NCI-H128 (cell line): ENCODE measurements at regions not wholly inside any gene's neighbourhood (a gene's known extent, or its start where the extent isn't known, plus 50 kb on each side); places are given as distances from the start of the nearest gene placed in this dataset.
A peak's percentile ranks its signal among the peaks of the same experiment; 100 is the strongest.
"Not testable (repeated sequence)": the region's sequence is repeated elsewhere in the genome, so short reads cannot be mapped to it uniquely, and the experiment has no call there.

Source experiments
- DNase-seq: peaks from one replicate; lab custom pipeline; 2025; ENCODE audit not compliant: unreplicated experiment; lab: John Stamatoyannopoulos, UW

DNA sequence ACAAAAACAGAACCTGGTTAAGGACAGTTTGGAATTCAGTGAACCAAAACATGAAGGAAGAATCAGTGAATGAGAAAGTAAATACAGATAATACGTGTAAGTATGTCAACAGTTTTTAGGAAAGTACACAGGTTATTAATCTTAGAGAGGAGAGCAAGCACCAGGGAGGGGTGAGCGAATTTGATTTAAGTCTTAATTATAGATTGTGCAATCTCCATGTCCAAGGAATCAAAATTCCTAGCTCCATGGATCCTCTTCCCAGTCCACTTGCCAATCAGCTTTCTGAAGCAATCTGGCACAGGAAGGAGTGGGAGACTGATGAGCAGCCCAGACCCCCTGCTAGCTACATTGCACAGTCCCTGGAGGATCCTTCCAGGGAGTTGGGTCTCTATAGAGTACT is 346.4 kb downstream of the SETD4 start:
- no peak for DNase-seq

DNA sequence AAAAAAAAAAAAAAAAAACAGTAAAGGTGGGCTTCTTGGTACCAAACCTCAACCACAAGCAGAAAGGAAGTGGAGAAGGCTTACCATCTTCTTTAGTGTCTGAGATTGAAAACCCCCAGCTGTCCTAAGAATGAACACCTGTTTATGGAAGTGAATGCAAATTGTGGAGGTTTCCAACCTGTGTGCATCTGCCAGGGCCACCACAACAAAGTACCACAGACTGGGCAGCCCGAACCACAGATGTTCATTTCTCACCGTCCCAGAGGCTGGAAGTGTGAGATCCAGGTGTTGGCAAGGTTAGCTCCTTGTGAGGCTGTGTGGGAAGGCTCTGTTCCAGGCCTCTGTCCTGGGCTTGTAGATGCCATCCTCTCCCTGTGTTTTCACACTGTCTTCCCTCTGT is 348.7 kb downstream of the SETD4 start:
- DNase-seq: no peak

DNA sequence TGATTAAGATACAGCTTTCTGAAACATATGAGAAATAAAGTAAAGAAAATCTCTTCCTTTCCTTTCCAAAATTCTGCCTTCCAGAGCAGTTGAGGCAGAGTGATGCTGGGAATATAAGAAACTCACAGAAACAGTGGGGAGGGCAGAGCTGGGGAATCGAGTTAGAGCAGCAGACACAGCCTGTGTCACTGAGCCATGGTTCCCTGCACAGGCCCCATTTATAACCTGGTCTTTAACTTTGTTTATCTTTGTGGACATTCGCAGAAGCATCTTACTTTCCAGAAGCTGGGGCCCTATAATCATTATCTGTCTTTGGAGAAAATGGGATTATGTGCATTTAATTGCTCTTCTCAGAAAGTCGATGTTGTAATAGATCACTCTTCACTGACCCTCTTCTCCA is 349.1 kb downstream of the SETD4 start:
- no peak for DNase-seq

DNA sequence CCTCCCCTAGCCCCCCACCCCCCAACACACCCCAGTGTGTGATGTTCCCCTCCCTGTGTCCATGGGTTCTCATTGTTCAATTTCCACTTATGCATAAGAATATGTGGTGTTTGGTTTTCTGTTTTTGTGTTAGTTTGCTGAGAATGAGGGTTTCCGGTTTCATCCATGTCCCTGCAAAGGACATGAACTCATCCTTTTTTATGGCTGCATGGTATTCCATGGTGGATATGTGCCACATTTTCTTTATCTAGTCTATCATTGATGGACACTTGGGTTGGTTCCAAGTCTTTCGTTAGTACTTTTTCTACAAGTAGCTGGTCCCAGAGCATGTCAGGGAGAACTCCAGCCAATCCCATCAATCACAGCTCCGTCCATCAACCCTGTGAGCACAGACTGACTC is 350.3 kb downstream of the SETD4 start:
- not testable (repeated sequence) for DNase-seq

DNA sequence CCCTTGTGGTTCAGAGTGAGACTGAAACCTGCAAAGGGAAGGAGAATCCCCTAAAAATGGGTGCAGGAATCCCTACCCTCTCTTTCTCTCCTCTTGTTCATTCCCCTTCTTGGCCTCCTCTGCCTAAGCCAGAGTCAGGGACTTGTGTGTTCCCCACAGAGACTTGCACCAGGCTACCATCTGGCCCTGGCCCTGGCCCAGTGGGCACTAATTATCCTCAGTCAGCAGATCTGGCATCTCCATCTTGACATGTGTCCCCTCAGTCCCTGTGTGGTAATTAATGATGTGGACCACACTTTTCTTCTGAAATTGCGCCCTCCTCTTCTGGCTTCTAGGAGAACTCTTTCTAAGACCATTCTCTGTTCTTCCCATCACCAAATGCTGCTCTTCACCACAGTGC is 354.4 kb downstream of the SETD4 start:
- no peak for DNase-seq

DNA sequence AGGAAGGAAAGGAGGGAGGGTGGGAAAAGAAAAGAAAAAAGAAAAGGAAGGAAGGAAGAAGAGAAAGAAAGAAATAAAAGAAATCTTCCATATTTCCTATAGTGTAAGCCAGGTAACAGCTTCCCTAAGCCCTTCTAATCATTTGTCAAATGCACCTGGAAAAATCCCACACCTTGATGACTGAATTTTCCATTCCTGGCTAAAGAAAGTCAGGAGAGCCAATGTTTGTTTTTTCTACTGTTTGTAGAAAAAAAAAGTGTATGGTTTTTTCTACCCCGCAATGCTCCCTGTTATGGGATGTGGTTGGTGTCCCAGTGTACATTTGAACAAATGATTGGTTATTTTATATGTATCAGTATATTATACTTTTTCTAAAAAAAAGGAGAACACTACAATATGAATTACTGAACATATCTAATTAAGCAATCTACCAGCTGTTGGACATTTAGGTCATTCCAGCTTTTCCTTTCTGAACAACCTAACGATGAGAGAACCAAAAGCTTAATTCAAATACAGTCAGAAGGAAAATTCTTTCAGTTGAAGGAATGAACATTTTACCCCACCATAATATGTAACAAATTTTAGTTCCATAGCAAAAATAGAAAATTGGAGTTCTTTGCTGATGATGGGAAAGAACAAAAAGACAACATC is 355.0 kb downstream of the SETD4 start:
- DNase-seq: no peak

DNA sequence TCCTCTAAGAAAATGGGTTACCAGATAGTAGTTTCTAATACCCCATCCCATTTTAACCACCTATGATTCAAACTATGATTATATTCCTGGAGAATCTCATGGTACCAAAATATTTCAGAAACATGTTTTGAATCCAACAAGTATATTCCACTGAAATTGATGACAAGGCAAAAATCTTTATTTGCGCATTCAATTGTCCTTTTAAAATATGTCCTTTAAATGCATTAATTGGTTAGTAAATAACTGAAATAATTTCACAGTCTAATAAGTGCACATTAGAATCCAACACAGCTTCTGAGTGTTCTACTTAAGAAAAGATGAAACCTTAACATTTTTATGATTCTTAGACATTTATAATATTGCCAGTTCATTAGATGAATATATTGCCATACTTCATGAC is 356.6 kb downstream of the SETD4 start:
- DNase-seq: no peak

DNA sequence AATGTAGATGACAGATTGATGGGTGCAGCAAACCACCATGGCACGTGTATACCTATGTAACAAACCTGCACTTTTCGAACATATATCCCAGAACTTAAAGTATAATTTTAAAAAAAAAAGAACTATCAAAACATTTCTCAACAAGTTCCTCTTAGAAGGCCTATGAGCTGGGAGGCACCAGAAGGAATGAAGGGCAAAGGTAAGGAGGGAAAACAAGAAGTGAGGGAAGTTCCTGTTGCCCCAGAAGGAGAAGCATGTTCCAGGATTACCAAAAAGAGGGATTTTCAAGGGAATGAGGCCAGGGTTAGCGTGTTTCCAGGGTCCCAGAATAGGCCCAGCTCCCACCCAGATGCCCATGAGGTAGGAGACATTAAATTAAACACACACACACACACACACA is 361.0 kb downstream of the SETD4 start:
- no peak for DNase-seq

DNA sequence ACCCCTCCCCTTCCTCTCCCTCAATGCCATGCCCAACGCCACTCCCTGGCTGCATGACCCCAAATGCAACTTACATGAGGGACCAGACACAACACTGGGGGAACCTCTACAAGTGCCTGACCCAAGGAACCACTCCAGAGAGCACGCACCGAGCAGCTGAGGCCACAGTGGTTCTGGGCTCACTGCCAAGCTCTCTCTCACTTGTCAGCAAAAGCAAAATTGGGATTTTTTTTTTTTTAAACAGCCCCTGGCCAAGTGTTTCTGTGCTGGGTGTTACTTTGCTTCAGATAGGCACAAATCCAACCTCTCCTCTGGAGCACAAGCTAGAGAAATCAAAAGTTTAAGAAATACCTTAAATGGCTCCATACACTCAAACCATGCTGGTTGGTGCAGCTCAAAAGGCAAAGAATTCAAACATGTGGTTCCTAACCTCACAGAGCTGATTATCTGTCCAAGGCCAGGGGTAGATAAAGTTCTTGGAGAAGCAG is 363.0 kb downstream of the SETD4 start:
- DNase-seq: peak; percentile 62

DNA sequence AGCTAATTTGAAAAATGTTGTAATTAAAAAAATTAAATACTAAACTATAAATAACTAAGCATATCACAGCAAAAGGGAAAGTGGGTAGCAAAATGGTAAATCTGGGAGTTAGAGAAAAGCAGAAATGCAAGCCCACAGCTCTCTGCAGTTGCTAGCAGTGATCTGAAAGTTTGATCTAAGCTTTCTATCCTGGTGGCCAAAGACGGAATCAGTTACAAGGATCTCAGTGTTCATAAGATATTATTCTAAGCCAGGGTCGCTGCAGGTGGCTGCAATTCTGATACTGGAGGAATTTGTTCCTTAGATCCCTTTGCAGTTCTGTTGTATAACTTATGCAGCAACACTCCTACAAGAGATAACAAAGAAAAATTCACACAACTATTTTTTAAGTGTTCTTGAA is 363.7 kb downstream of the SETD4 start:
- no peak for DNase-seq

DNA sequence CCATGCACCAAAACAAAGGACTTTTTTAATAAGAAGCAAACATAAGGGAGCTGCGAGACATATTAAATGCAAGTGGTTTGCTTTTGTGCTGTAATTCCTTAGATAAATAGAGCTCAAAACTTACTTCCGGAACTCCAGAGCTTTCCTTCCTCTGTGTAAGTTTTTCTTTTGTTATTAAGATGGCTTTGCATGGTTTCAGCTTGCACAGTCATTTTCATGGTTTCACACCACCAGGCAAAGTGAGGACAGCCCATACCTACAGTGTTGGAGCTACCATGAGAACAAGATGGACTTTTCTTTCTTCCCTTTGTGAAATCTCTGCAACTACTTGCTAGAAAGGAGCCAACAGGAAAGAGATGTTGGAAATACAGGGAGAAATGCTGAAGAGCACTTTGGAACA is 368.0 kb downstream of the SETD4 start:
- DNase-seq: no peak

DNA sequence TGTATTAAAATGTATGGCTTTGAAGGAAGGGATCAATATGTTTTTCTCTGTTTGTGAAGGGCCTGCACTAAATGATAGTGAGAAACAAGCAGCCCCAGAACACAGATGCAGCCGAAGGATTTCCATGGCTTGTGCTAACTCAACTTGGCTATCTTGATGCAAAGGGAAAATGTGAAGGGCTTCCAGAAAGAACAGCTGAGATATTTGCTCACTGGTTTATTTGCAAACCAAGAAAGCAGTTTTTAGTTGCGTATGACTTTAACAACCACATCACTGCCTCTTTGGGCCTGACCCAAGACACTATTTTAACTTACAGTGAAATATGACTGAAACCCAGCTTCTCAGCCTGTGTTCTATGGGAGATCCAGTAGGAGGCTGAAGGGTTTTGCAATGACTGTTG is 369.9 kb downstream of the SETD4 start:
- no peak for DNase-seq

DNA sequence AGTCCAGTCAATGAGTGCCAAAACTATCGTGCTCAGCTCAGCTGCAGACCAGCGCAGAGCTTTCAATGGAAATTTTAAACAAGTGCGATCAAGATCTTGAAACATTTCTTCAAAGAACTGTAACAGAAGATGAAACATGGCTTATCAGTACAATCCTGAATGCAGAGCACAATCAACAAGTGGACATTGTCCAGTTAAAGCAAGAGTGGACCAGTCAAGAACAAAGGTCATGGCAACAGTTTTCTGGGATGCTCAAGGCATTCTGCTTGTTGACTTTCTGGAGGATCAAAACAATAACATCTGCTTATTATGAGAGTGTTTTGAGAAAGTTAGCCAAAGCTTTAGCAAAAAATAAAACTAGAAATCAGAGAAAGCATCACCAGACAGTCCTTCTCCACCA is 374.2 kb downstream of the SETD4 start:
- no peak for DNase-seq

DNA sequence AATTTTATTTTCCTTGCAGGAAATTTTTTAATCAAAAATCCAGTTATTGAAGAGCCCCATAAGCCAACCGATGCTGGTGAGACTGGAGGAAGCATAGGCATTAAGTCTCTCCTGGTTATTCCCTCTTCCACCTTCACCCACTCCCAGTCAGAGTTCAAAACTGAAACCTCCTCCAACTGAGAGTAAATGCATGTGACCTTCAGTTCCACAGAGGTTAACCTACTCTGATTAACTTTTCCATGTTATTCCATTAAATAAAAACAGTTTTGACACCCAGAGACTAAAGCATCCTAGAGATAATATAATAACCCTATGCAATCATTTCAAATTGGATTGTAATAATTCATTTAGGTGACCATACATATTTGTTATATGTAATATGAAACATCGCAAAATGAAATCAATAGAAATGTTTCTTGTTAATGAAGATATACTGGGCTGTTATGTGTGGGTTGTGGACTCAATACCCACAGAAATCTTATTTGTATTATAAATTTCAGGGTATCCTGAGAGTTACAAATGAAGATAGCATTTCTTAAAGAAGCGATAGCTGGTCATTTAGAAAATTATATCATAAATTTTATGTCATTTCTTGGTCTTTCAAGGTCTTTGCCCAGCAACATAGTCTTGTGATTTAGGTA is 376.5 kb downstream of the SETD4 start:
- DNase-seq: no peak

DNA sequence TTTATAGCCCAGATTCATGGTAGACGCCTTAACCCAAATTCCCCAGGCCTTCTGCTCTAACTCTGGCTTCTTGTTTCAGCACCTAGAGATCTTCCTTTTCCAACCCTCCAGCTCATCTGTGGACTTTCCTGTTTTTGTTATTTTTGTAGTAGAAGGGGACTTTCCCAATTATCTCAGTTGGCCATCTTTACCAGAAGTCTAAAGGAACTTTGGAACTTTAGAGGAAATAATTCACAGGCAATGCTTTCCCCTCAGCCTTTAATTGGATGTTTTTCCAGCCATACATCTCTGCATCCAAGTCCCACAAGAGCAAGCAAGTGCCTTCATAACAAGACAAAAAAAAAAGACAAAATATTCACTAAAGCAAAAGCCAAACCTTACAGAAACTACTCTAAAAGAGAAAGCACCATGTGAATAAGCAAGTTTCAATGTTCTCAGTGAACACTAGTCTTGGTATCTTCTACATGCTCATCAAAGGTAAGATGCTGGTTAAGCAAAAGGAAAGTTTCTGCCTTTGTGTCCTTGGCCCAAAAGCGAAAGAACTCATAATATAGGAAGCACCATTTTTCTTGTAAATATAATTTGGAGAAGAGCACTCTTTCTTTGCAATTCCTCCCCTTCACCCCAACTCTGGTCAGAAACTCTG is 377.3 kb downstream of the SETD4 start:
- no peak for DNase-seq

DNA sequence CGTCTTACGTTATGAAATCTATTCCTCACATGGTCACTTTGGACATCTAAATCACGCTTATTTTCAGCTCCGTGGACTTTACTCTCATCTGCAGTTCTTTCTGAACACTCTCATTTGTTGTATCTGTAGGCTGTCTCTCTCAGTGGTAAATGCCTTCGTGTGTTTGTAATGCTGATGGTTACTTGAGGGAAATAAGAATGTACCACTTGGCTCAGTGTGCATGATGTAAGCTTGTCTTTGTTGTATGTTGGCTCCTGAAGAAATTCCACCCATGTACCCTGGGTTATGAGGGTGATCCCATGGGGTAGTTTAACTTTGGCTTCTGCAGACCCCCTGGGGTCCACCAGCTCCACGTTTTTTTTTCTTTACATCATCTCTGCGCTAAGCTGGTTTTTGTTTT is 378.4 kb downstream of the SETD4 start:
- no peak for DNase-seq

DNA sequence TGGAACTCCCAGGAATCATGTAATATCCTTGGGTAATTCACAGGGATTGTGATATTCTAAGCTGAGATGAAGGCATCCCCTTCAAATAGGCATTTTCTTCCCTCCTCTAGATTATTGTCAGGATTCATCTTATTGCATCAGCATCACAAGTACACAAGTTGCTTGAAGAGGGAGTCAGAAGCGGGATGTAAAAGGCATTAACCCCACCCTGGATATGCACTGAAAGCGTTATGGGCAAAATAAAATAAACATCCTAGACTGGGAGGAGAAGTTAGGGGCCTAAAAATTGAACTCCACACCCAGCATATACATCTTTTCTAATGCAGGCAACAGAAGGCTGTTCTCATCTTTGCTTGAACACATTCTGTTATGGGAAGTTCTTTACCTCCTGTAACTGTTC is 381.2 kb downstream of the SETD4 start:
- DNase-seq: no peak

DNA sequence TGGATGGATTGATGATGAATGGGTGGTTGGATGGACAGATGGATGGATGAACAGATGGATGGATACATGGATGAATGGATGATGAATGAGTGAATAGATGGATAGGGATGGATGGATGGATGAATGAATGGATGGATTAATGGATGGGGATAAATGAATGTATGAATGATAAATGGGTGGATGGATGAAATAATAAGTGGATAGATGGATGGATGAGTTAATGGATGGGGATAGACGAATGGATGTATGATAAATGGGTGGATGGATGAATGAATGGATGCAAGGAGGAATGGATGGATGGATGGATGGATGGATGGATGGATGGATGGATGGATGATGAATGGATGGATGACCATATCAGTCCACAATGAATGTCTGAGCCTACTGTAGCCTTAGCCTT is 381.9 kb downstream of the SETD4 start:
- DNase-seq: no peak

DNA sequence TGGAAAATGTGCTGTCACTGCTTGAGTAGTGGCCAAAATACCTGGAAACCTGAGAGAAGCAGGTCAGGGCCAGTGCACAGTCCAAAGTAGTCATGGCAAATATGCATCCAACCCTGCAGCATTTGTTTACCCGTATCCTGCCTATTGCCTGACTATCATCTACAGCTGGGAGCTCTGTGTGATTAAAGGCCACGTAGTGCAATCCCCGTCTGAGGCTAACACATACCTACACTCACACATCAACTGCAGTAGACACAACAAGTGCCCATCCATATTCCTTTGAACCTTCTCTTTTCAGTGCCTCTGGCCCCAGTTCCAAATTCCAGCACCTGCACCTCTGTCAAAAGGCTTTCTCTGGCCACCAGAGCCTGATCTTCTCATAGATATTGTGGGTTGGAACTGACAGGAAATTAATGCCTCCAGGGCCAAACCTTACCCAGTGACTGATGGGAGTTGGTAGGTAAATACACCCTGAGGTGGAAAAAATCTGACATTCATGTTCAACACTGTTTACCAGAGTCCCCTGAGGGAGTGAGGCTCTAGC is 383.0 kb downstream of the SETD4 start:
- no peak for DNase-seq

DNA sequence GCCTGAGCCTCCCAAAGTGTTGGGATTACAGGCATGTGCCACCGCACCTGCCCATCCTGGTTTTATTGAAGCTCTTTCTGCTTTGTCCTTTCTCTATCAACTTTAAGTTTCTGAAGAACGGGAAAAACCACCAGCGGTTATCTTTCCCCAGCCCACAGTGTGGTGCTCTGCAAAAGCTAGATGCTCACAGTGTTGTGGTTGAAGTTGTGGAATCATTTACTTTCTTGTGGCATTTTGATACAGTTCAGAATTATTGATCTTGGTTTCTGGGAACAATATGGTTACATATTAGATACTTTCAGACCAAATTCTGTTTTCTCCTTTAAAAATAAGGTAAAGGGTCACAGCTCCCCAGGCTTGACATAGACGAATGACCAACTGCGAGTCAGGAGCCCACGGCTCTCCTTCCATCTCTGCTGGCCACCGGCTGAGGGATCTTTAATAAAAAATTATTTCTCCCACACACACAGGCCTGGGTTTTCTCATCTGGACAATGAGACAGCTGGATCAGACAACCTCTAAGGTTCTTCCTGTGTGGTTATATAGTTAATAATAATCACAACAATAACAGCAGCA is 385.3 kb downstream of the SETD4 start:
- no peak for DNase-seq

DNA sequence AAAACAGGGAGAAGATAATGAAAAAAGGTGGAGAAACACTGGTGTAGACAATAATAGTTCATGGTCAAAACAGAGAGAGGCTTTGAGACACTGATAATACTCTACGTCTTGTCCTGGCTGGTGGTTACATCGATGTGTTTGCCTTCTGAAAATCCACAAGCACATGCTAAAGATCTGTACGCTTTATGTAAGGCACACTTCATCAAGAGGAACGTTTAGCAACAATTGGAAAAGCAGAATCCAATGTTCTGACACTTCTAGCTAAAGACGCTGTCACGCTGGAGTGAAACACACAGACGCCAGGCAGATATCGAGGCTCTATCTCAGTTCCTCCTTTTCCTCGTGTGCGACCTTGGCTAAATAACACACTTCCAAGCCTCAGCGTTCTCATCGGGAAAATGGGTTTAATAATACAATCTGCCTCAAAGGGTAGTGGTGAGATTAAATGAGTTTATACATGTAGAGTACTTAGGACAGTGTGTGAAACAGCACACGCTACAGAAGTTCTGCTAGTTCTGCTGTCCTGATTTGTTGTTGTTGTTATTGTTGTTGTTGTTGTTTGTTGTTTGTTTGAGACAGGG is 386.1 kb downstream of the SETD4 start:
- no peak for DNase-seq

DNA sequence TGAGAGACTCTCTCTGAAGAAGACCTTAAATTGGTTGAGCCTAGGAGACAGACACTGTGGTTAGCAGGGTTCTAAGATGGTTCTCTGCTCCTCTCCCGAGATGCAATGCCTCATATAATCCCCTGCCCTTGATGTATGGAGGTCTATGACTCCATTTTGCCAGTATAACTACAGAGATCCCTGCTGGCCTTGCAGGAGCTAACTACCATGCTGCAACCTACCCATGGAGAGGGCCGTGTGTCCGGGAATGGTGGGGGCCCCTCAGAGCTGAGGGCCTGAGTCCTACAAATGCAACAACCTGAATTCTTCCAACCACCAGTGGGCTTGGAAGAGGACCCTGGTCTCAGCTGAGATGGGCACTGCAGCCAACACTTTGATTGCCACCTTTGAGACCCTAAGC is 388.0 kb downstream of the SETD4 start:
- no peak for DNase-seq
